GM10266 (cell line): ENCODE measurements at regions not wholly inside any gene's neighbourhood (a gene's known extent, or its start where the extent isn't known, plus 50 kb on each side); places are given as distances from the start of the nearest gene placed in this dataset.

Experiments used
- DNase-seq: peaks from one replicate; pipeline ENCODE4 v3.0.0; 2012; ENCODE audit errors: extremely low spot score
- TF ChIP-seq, protein P1 (sequence below): IDR thresholded peaks from 2 replicates; pipeline ENCODE4 v1.5.1; 2012; ENCODE audit warnings: mild to moderate bottlenecking, low read depth; ENCODE audit not compliant: control insufficient read depth, insufficient read depth; ENCODE audit errors: missing control alignments

DNA sequence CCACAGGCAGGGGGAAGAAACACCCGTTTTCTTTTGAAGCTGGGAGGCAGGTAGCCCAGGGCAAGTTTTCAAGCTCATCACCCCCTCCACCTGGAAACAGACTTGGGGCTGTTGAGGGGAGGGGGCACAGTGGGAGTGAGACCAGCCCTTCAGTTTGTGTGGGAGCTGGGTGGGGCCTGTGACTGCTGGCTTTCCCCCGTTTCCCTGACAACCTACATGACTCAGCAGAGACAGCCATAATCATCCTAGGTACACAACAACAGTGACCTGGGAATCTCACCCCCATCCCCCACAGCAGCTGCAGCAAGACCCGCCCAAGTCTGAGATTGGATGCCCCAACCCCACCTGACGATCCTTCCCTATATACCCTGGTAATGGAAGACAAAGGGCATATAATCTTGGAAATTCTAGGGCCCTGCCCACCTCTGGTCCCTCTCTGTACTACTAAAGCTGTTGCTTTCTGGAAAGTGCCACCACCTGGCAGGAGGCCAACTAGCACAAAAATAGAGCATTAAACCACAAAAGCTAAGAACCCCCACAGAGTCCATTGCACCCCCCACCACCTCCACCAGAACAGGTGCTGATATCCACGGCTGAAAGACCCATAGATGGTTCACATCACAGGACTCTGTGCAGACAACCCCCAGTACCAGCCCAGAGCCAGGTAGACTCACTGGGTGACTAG is 422.2 kb upstream of the SGO1 start:
- no peak for DNase-seq
- TF ChIP-seq, protein P1, sequence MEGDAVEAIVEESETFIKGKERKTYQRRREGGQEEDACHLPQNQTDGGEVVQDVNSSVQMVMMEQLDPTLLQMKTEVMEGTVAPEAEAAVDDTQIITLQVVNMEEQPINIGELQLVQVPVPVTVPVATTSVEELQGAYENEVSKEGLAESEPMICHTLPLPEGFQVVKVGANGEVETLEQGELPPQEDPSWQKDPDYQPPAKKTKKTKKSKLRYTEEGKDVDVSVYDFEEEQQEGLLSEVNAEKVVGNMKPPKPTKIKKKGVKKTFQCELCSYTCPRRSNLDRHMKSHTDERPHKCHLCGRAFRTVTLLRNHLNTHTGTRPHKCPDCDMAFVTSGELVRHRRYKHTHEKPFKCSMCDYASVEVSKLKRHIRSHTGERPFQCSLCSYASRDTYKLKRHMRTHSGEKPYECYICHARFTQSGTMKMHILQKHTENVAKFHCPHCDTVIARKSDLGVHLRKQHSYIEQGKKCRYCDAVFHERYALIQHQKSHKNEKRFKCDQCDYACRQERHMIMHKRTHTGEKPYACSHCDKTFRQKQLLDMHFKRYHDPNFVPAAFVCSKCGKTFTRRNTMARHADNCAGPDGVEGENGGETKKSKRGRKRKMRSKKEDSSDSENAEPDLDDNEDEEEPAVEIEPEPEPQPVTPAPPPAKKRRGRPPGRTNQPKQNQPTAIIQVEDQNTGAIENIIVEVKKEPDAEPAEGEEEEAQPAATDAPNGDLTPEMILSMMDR = no peak

DNA sequence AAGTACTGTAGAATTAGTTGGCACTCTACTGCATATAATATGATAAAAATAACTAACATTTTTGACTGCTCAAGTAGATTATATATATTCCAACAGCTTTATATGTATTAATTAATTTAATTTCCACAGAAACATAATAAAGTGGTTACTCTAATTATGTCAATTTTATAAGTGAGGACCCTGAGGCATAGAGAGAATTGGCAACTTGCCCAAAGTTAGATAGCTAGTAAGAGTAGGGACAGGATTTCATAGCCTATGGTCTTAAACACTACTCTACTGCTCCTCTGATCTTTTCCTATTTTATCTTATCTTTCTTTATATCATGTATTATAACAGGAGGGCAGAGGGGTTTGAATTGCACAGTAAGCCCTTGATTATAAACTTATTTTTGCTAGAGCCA is 418.7 kb upstream of the SGO1 start:
- no peak for DNase-seq
- TF ChIP-seq, protein P1 = no peak

DNA sequence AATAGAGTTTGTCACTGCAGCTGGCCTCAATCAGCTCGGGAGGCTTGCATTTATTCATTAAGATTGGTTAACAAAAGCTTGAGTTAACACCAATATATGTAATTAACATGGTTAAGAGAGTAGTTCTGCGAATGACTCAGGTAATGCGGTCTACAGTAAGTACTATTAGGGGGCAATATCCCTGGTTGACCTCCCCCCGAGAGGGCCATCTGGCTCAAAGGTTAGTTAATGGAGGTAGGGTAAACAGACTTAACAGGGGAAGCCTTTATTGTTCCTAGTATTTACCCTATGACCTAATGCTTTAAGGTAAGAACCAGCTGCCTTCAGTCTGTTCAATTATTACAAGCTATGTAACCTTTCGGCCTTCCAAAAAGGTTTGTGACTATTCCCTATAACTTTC is 403.3 kb upstream of the SGO1 start:
- TF ChIP-seq, protein P1 = no peak
- DNase-seq = no peak

DNA sequence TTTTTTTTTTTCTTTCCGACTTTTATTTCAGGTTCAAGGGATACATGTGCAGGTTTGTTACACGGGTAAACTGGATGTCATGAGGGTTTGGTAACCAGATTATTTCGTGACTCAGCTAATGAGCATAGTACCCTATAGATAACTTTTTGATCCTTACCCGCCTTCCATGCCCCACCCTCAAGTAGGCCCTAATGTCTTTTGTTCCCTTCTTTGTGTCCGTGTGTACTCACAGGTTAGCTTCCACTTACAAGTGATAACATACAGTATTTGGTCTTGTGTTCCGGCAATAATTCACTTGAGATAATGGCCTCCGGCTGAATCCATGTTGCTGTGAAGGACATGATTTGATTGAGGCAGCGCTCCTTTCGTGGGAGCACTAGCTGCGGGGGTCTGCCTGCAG is 402.8 kb upstream of the SGO1 start:
- TF ChIP-seq, protein P1 = no peak
- DNase-seq = no peak

DNA sequence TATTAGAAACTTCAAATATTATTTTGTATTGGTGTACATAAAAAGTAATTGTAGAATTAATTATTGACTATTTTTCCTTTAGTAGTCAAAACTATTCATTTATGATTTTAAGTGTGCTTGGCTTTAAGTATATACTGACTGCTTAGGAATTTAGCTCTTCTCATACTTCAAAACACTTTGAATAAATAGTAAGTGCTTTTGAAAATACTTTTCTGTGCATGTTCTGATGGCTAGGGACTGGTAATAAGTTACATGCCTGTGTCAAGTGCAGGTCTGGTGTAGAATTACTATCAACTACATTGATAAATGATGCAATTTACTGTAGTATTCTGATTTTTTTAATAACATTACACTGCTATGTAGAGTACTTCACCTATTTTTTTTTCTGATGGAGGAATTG is 397.6 kb upstream of the SGO1 start:
- TF ChIP-seq, protein P1 = no peak
- DNase-seq = no peak

DNA sequence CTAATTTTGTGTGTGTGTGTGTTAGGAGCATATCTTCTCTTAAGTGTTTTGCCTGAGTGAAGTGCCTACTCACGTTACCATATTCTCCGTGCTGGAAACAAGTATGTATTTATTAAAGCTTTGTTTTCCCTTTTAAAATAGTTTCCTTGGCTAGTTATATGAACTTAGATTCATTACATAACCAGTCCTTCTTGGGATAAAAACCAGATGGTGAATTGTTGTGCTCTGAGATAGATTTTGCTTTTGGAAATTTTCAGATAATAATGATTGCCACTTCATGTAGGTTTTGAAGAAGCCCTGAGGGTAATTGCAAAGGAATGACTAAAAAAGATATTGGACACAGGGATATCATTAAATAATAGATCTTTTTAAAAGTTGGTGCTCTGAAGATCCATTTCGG is 390.2 kb upstream of the SGO1 start:
- TF ChIP-seq, protein P1 = no peak
- DNase-seq = no peak

DNA sequence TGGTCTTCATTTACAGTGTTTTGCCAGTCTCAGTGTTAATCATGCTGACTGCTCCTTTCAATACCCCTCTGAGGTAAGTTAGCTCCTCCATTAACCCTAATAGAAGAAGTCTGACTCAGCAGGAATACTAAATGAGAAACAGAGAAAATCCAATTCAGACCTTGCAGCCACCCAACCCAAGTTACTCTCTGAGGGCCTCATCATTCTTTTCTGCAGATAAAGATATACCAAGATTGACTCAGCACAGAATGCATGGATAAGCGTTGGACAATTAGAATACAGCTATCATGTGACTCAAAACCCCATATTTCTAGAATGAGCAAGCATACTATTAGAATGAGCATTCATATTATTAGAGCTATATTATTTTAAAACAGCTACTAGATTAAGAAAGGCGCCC is 389.1 kb upstream of the SGO1 start:
- TF ChIP-seq, protein P1 = no peak
- DNase-seq = no peak
